Stomach (tissue), 8 donors: ENCODE measurements at regions not wholly inside any gene's neighbourhood (a gene's known extent, or its start where the extent isn't known, plus 50 kb on each side); places are given as distances from the start of the nearest gene placed in this dataset.

Experiments
- DNase-seq, 2 donors: peaks; one replicate each; pipeline versions ENCODE4 v3.0.0 to v3.0.0-alpha.2; 2013 to 2019
- H3K27ac ChIP-seq, 5 donors: fragments of 200-600 bp in 4 of 5; sonication (generic) in 4 of 5; one replicate each; pipeline ENCODE4 v1.5.1; 2013 to 2019; ENCODE audit warnings: mild to moderate bottlenecking in 1 of 5, moderate library complexity in 1 of 5
- H3K27me3 ChIP-seq, 3 donors: fragments of 200-600 bp; sonication (generic); one replicate each; pipeline ENCODE4 v1.5.1; 2017 to 2019; ENCODE audit warnings: mixed run types in 1 of 3
- H3K36me3 ChIP-seq, 4 donors: fragments of 200-600 bp; sonication (generic); 1 replicate in 3 of 4; 2 replicates in 1 of 4; pipeline ENCODE4 v1.5.1; 2016 to 2019
- H3K4me1 ChIP-seq, 4 donors: fragments of 200-600 bp; sonication (generic); one replicate each; pipeline ENCODE4 v1.5.1; 2016 to 2019
- H3K4me3 ChIP-seq, 4 donors: fragments of 200-600 bp; sonication (generic) in 3 of 4; one replicate each; pipeline ENCODE4 v1.5.1; 2016 to 2019; ENCODE audit warnings: mild to moderate bottlenecking in 1 of 4
- H3K9me3 ChIP-seq, 4 donors: fragments of 200-600 bp; sonication (generic); one replicate each; pipeline ENCODE4 v1.5.1; 2016 to 2019
- CTCF ChIP-seq, 7 experiments: fragments of 450-650 bp in 4 of 7; fragments of 200-600 bp in 3 of 7; sonication (generic) in 3 of 7; IDR thresholded peaks; one replicate each; pipeline ENCODE4 v1.5.1; 2016 to 2019; ENCODE audit warnings: antibody characterized with exemption in 7 of 7, control low read depth in 2 of 7, mild to moderate bottlenecking in 1 of 7
- EP300 ChIP-seq: sonication (generic); formaldehyde crosslinking; IDR thresholded peaks from one replicate; pipeline ENCODE4 v1.6.1; 2017; ENCODE audit warnings: antibody characterized with exemption
- POLR2A ChIP-seq, 4 donors: fragments of 450-650 bp; IDR thresholded peaks; one replicate each; pipeline ENCODE4 v1.6.1; 2016; ENCODE audit warnings: antibody characterized with exemption in 4 of 4, control low read depth in 2 of 4, mild to moderate bottlenecking in 1 of 4, moderate library complexity in 1 of 4
- POLR2AphosphoS5 ChIP-seq, 3 donors: sonication (generic); formaldehyde crosslinking; IDR thresholded peaks; one replicate each; pipeline ENCODE4 v1.6.1; 2016; ENCODE audit warnings: antibody characterized with exemption in 3 of 3
- WGBS, 5 donors: extraction: QIAGEN DNeasy Blood & Tissue Kit in 3 of 5; methylation state at CpG; one replicate each; pipeline versions ENCODE4 v1.1.5 to v1.1.7; 2013 to 2018; 5-methylcytosine and 5-hydroxymethylcytosine counted together
- intact Hi-C: fragments of 100-400 bp; cut with DNase I; formaldehyde crosslinking; loops from one replicate; pipeline ENCODE4 v1.15.1; 2023; ENCODE audit warnings: low total_unique reads
- donor health status: healthy with polysubstance abuse.
- donor health status: Bipolar disorder and iron deficiency.
- donor health status: healthy.

- Histone ChIP-seq H3K4me3 (peak overlapping the region in 3 of 4 donors; percentile 14 to 33 (median 33)), H3K4me1 (peaks cover 0 to 21% (median 7%) of the 10 kb centered on the region in 4 donors), H3K27ac (no peak overlapping the region), H3K36me3 (peaks cover 0 to 9% (median 0%) of the 10 kb centered on the region in 4 donors), H3K27me3 (no peaks in the 10 kb centered on the region), H3K9me3 (no peaks in the 10 kb centered on the region)
- DNase-seq = no peak
- 49 to 75% (median 64%) methylated on average over 7 to 8 of the region's 8 CpGs for WGBS, 5 donors
- intact Hi-C loops = no loop called here
- TF ChIP-seq CTCF (IDR thresholded peaks at IDR 0.05) (no peak), POLR2AphosphoS5 (IDR thresholded peaks at IDR 0.05) (no peak), EP300 (no peak)
Measured at GRCh38 chr1:173406783-173407230, 70.3 kb upstream of the PRDX6 start.

GRCh38 chr1:173407846-173408245 lies 69.3 kb upstream of the PRDX6 start:
- Histone ChIP-seq H3K27ac (no peak overlapping the region), H3K4me3 (no peak overlapping the region), H3K27me3 (no peaks in the 10 kb centered on the region), H3K36me3 (peaks cover 0 to 9% (median 0%) of the 10 kb centered on the region in 4 donors), H3K4me1 (peaks cover 0 to 21% (median 7%) of the 10 kb centered on the region in 4 donors), H3K9me3 (no peaks in the 10 kb centered on the region)
- TF ChIP-seq POLR2A (IDR thresholded peaks at IDR 0.05) (no peak), EP300 (no peak), CTCF (IDR thresholded peaks at IDR 0.05) (no peak)
- intact Hi-C loops = no loop called here
- no peak for DNase-seq

- WGBS, 5 donors = 90 to 97% (median 95%) methylated on average over 1 of the region's 1 CpG
- peaks cover 0 to 21% (median 7%) of the 10 kb centered on the region in 4 donors for H3K4me1 ChIP-seq
- intact Hi-C loops = no loop called here
- no peak for DNase-seq
- no peak overlapping the region for H3K4me3 ChIP-seq
- no peak overlapping the region for H3K27ac ChIP-seq
- H3K9me3 ChIP-seq = no peaks in the 10 kb centered on the region
- no peaks in the 10 kb centered on the region for H3K27me3 ChIP-seq
- no peak for TF ChIP-seq POLR2AphosphoS5 (IDR thresholded peaks at IDR 0.05)
- no peak for TF ChIP-seq CTCF (IDR thresholded peaks at IDR 0.05)
- TF ChIP-seq POLR2A (IDR thresholded peaks at IDR 0.05) = no peak
- no peak for TF ChIP-seq EP300
- H3K36me3 ChIP-seq = peaks cover 0 to 9% (median 0%) of the 10 kb centered on the region in 4 donors
Measured at GRCh38 chr1:173408886-173409285, 68.2 kb upstream of the PRDX6 start.

DNA sequence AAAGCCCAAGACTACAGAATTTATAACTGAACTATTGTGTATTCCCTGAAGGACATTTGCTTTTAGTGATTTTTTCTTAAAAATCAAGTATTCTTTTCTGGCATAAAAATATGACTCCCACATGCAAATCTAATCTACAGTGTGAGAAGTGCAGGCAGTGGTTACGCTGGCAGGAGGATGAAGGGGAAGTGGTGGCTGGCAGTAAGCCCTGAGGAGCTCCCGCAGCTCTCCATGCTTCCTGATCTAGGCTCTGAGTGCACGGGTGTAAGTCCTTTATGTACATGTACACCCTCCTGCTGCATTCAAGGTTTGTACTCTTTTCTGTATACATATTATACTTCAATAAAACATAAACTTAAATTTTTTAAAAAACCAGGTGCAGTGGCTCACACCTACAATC lies 67.5 kb upstream of the PRDX6 start:
- no peak overlapping the region for H3K27ac ChIP-seq
- peak; percentile 40 to 51 for DNase-seq
- H3K27me3 ChIP-seq = no peaks in the 10 kb centered on the region
- WGBS, 5 donors = 3 to 34% (median 14%) methylated on average over 3 of the region's 3 CpGs
- no peak overlapping the region for H3K4me3 ChIP-seq
- TF ChIP-seq CTCF (IDR thresholded peaks at IDR 0.05) (no peak), EP300 (no peak), POLR2AphosphoS5 (IDR thresholded peaks at IDR 0.05) (no peak), POLR2A (IDR thresholded peaks at IDR 0.05) (no peak)
- no peaks in the 10 kb centered on the region for H3K9me3 ChIP-seq
- H3K36me3 ChIP-seq = peaks cover 0 to 9% (median 0%) of the 10 kb centered on the region in 4 donors
- intact Hi-C loops = no loop called here
- peaks cover 0 to 21% (median 7%) of the 10 kb centered on the region in 4 donors for H3K4me1 ChIP-seq
